OCI-LY7 (cell line): ENCODE measurements at regions not wholly inside any gene's neighbourhood (a gene's known extent, or its start where the extent isn't known, plus 50 kb on each side); places are given as distances from the start of the nearest gene placed in this dataset.

Experiments used
- BruUV-seq: library from RNA; stranded (reverse); fragments of 400-500 nt; replicated peaks from 2 replicates; lab custom pipeline; 2021; lab: Mats Ljungman, UMichigan
- CTCF ChIA-PET: fragments of 300-600 bp; sonication (Branson Sonifier 250); formaldehyde crosslinking; loops from one replicate; lab custom pipeline; 2022; ENCODE audit warnings: antibody characterized with exemption; ENCODE audit not compliant: unreplicated experiment; lab: Charles Lee
- POLR2A ChIA-PET: fragments of 300-600 bp; sonication (Branson Sonifier 250); formaldehyde crosslinking; loops from one replicate; lab custom pipeline; 2022; ENCODE audit warnings: antibody characterized with exemption; lab: Charles Lee
- DNase-seq: peaks from one replicate; pipeline ENCODE4 v3.0.0-alpha.2; 2015; ENCODE audit warnings: low spot score
- H2AFZ ChIP-seq: fragments of 200-600 bp; sonication (generic), shearing (Covaris generic); 2 replicates; pipeline ENCODE4 v1.6.1; 2014; ENCODE audit warnings: mild to moderate bottlenecking, antibody characterized with exemption, low read length, moderate library complexity
- H3K27ac ChIP-seq: fragments of 200-600 bp; sonication (generic); 2 replicates; pipeline ENCODE4 v1.5.1; 2014; ENCODE audit warnings: mixed run types, low read depth, mild to moderate bottlenecking, moderate library complexity, low read length, inconsistent platforms; ENCODE audit not compliant: poor library complexity, severe bottlenecking
- H3K36me3 ChIP-seq: fragments of 200-600 bp; sonication (generic); 2 replicates; pipeline ENCODE4 v1.6.1; 2014; ENCODE audit warnings: mild to moderate bottlenecking, antibody characterized with exemption, low read length, moderate library complexity, mixed read lengths; ENCODE audit not compliant: insufficient read depth
- H3K4me1 ChIP-seq: fragments of 200-600 bp; sonication (generic); 2 replicates; pipeline ENCODE4 v1.5.1; 2014; ENCODE audit warnings: mild to moderate bottlenecking, low read length; ENCODE audit not compliant: insufficient read depth, poor library complexity, severe bottlenecking
- H3K4me2 ChIP-seq: fragments of 200-600 bp; sonication (generic); 2 replicates; pipeline ENCODE4 v1.6.1; 2014; ENCODE audit warnings: mild to moderate bottlenecking, low read length
- H3K4me3 ChIP-seq: fragments of 200-600 bp; sonication (generic); 2 replicates; pipeline ENCODE4 v1.5.1; 2014; ENCODE audit warnings: mild to moderate bottlenecking, low read depth, low read length; ENCODE audit not compliant: poor library complexity, severe bottlenecking
- H3K79me2 ChIP-seq: fragments of 200-600 bp; sonication (generic); 2 replicates; pipeline ENCODE4 v1.6.1; 2016; ENCODE audit warnings: low read depth, mild to moderate bottlenecking, low read length, moderate library complexity, mixed read lengths; ENCODE audit not compliant: insufficient read depth
- H3K9me2 ChIP-seq: fragments of 200-600 bp; sonication (generic); 2 replicates; pipeline ENCODE4 v1.6.1; 2016; ENCODE audit warnings: mild to moderate bottlenecking, low read length, mixed read lengths; ENCODE audit not compliant: insufficient read depth
- H3K9me3 ChIP-seq: fragments of 200-600 bp; sonication (generic); 2 replicates; pipeline ENCODE4 v1.6.1; 2014; ENCODE audit warnings: mild to moderate bottlenecking, mixed run types, low read length, mixed read lengths
- H4K20me1 ChIP-seq: fragments of 200-600 bp; sonication (generic); 2 replicates; pipeline ENCODE4 v1.6.1; 2014; ENCODE audit warnings: mild to moderate bottlenecking, antibody characterized with exemption, low read length, moderate library complexity, mixed read lengths; ENCODE audit not compliant: insufficient read depth
- EZH2phosphoT487 ChIP-seq: fragments of 200-600 bp; sonication (generic); IDR thresholded peaks from 2 replicates; pipeline ENCODE4 v1.6.1; 2018; ENCODE audit warnings: low read depth, borderline replicate concordance, mild to moderate bottlenecking, mixed run types, antibody characterized with exemption, low read length, moderate library complexity, mixed read lengths
- intact Hi-C: fragments of 100-400 bp; cut with micrococcal nuclease; formaldehyde crosslinking; loops from one replicate; pipeline ENCODE4 v1.10.0; 2022; ENCODE audit not compliant: unreplicated experiment
- TF ChIP-seq, protein P1 (sequence below): fragments of 200-600 bp; sonication (generic); conservative IDR thresholded peaks from 2 replicates; pipeline ENCODE4 v1.5.1; 2014; ENCODE audit warnings: mild to moderate bottlenecking, antibody characterized with exemption, low read length, moderate library complexity, mixed read lengths

DNA sequence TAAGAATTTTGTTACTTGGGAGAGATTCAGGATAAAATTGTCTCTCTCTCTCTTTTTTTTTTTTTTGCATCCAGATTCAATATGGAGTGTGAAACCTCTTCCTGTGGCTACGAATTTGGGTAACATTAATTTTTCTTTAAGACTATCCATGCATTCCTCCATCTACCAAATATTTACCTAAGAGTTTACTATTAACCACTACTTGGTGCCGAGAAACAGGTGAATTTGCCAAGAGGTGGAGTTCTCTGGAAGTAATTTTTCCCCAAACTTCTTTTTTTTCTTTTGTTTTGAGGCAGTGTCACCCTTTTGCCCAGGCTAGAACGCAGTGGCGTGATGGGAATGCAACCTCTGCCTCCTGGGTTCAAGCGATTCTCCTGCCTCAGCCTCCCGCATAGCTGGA, 206.3 kb upstream of the VLDLR start:
- POLR2A ChIA-PET: no interaction called here
- H3K4me1 ChIP-seq: no peaks in the 10 kb centered on the region
- CTCF ChIA-PET: no interaction called here
- H3K36me3 ChIP-seq: no peaks in the 10 kb centered on the region
- H3K9me2 ChIP-seq: no peaks in the 10 kb centered on the region
- no peak for DNase-seq
- BruUV-seq: no TSS peak
- H3K9me3 ChIP-seq: no peaks in the 10 kb centered on the region
- no peak overlapping the region for H3K4me3 ChIP-seq
- no peak overlapping the region for H2AFZ ChIP-seq
- intact Hi-C loops: no loop called here
- no peak overlapping the region for H3K4me2 ChIP-seq
- H4K20me1 ChIP-seq: no peaks in the 10 kb centered on the region
- no peak for TF ChIP-seq EZH2phosphoT487
- TF ChIP-seq, protein P1, sequence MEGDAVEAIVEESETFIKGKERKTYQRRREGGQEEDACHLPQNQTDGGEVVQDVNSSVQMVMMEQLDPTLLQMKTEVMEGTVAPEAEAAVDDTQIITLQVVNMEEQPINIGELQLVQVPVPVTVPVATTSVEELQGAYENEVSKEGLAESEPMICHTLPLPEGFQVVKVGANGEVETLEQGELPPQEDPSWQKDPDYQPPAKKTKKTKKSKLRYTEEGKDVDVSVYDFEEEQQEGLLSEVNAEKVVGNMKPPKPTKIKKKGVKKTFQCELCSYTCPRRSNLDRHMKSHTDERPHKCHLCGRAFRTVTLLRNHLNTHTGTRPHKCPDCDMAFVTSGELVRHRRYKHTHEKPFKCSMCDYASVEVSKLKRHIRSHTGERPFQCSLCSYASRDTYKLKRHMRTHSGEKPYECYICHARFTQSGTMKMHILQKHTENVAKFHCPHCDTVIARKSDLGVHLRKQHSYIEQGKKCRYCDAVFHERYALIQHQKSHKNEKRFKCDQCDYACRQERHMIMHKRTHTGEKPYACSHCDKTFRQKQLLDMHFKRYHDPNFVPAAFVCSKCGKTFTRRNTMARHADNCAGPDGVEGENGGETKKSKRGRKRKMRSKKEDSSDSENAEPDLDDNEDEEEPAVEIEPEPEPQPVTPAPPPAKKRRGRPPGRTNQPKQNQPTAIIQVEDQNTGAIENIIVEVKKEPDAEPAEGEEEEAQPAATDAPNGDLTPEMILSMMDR: no peak
- no peaks in the 10 kb centered on the region for H3K79me2 ChIP-seq
- H3K27ac ChIP-seq: no peak overlapping the region

DNA sequence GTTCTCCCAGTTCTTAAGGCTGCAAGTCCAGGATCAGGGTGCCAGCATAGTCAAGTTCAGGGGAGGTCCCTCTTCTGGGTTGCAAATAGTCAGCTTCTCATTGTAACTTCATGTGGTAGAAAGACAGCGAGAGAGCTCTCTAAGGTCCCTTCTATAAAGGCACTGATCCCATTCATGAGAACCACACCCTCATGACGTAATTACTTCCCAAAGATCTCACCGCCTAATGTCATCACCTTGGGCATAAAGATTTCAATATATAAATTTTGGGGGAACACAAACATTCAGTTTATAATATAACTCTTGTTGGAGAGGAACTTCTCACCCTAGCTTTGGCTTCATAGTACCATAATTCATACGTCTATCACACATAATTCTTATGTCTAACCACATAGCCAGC, 203.9 kb upstream of the VLDLR start:
- POLR2A ChIA-PET: interaction anchor here (0.5 kb wide), 1 partner anchor 299 kb away, joined by 3 read pairs; the partner anchor contains the start of gene KCNV2
- CTCF ChIA-PET: no interaction called here
- no peak for TF ChIP-seq EZH2phosphoT487
- TF ChIP-seq, protein P1: no peak

GRCh38 chr9:2418619-2419018, 203.0 kb upstream of the VLDLR start:
- Histone ChIP-seq H3K4me2 (no peak overlapping the region), H3K79me2 (no peaks in the 10 kb centered on the region), H3K27ac (no peak overlapping the region), H3K9me3 (no peaks in the 10 kb centered on the region), H3K36me3 (no peaks in the 10 kb centered on the region), H2AFZ (no peak overlapping the region), H3K4me1 (no peaks in the 10 kb centered on the region), H3K4me3 (no peak overlapping the region), H4K20me1 (no peaks in the 10 kb centered on the region), H3K9me2 (no peaks in the 10 kb centered on the region)
- intact Hi-C loops: no loop called here
- TF ChIP-seq, protein P1: no peak
- no peak for TF ChIP-seq EZH2phosphoT487
- POLR2A ChIA-PET: no interaction called here
- no peak for DNase-seq
- CTCF ChIA-PET: no interaction called here
- no TSS peak for BruUV-seq

More for the DNA sequence above, 203.9 kb upstream of the VLDLR start:
- BruUV-seq: no TSS peak
- H3K36me3 ChIP-seq: no peaks in the 10 kb centered on the region
- intact Hi-C loops: no loop called here
- no peak overlapping the region for H3K4me2 ChIP-seq
- no peak overlapping the region for H2AFZ ChIP-seq
- DNase-seq: no peak
- H3K27ac ChIP-seq: no peak overlapping the region
- no peaks in the 10 kb centered on the region for H3K79me2 ChIP-seq
- H3K4me3 ChIP-seq: no peak overlapping the region
- no peaks in the 10 kb centered on the region for H3K4me1 ChIP-seq
- H4K20me1 ChIP-seq: no peaks in the 10 kb centered on the region
- H3K9me3 ChIP-seq: no peaks in the 10 kb centered on the region
- H3K9me2 ChIP-seq: no peaks in the 10 kb centered on the region
